GM12878 (cell line): ENCODE measurements at regions not wholly inside any gene's neighbourhood (a gene's known extent, or its start where the extent isn't known, plus 50 kb on each side); places are given as distances from the start of the nearest gene placed in this dataset.

ENCODE experiments used
- ATAC-seq: fragments of 200-7000 bp; cut with Tn5 transposase; 3 replicates; pipeline ENCODE4 v1.9.1; 2020; ENCODE audit warnings: mild to moderate bottlenecking, moderate library complexity
- BruUV-seq: library from RNA; stranded (reverse); fragments of 400-500 nt; replicated peaks from 2 replicates; lab custom pipeline; 2021; lab: Mats Ljungman, UMichigan
- CTCF ChIA-PET: fragments of 300-600 bp; sonication (Branson Sonifier 250); formaldehyde crosslinking; extraction: SDS; loops from one replicate; lab custom pipeline; 2021; ENCODE audit warnings: inconsistent platforms; lab: Yijun Ruan, JAX
- POLR2A ChIA-PET: fragments of 350-600 bp; formaldehyde crosslinking; extraction: SDS; loops from one replicate; lab custom pipeline; 2021; ENCODE audit warnings: inconsistent platforms; lab: Charles Lee
- RAD21 ChIA-PET: fragments of 300-600 bp; sonication (Branson Sonifier 250); formaldehyde crosslinking; loops from one replicate; lab custom pipeline; 2023; ENCODE audit warnings: antibody characterized with exemption; ENCODE audit not compliant: unreplicated experiment; lab: Charles Lee
- SMC1A ChIA-PET: fragments of 300-600 bp; sonication (Branson Sonifier 250); formaldehyde crosslinking; loops from one replicate; lab custom pipeline; 2023; ENCODE audit not compliant: unreplicated experiment, uncharacterized antibody; lab: Charles Lee
- DNase-seq: peaks from one replicate; pipeline ENCODE4 v3.0.0-alpha.2; 2011; ENCODE audit warnings: low read depth, low spot score
- FAIRE-seq: peaks from 3 replicates; lab custom pipeline; 2011; peaks lifted over from hg19 to GRCh38; lab: Jason Lieb, UNC
- H2AFZ ChIP-seq: 2 replicates; pipeline ENCODE4 v1.6.0; 2011; ENCODE audit warnings: low read depth, low read length, control low read depth; ENCODE audit not compliant: control insufficient read depth
- H3K27ac ChIP-seq: 2 replicates; pipeline ENCODE4 v1.5.1; 2011; ENCODE audit warnings: control low read depth; ENCODE audit not compliant: control insufficient read depth, insufficient read depth
- H3K27me3 ChIP-seq, 2 experiments: replicated peaks in 1 of 2; 2 replicates each; pipeline versions ENCODE4 v1.6.0 to v1.6.1; 2011; ENCODE audit warnings: low read length in 1 of 2; ENCODE audit not compliant: control insufficient read depth in 2 of 2, insufficient read depth in 2 of 2
- H3K36me3 ChIP-seq, 2 experiments: 2 replicates each; pipeline ENCODE4 v1.5.1; 2011; ENCODE audit warnings: low read length in 1 of 2; ENCODE audit not compliant: control insufficient read depth in 2 of 2, insufficient read depth in 2 of 2
- H3K4me1 ChIP-seq: 2 replicates; pipeline ENCODE4 v1.6.1; 2011; ENCODE audit warnings: mild to moderate bottlenecking, low read length, moderate library complexity, mixed read lengths; ENCODE audit not compliant: control insufficient read depth, insufficient read depth
- H3K4me2 ChIP-seq: 2 replicates; pipeline ENCODE4 v1.6.0; 2011; ENCODE audit warnings: control low read depth; ENCODE audit not compliant: control insufficient read depth, insufficient read depth
- H3K4me3 ChIP-seq: fragments of 200-600 bp; sonication (generic); 2 replicates; pipeline ENCODE4 v1.5.1; 2016
- H3K79me2 ChIP-seq: 2 replicates; pipeline ENCODE4 v1.6.0; 2011; ENCODE audit warnings: low read length; ENCODE audit not compliant: control insufficient read depth, insufficient read depth
- H3K9ac ChIP-seq: 2 replicates; pipeline ENCODE4 v1.8.0; 2011; ENCODE audit warnings: low read length, control low read depth, mixed read lengths; ENCODE audit not compliant: control insufficient read depth, insufficient read depth
- H3K9me3 ChIP-seq: replicated peaks from 3 replicates; pipeline ENCODE4 v1.5.1; 2011; ENCODE audit warnings: mild to moderate bottlenecking, low read length; ENCODE audit not compliant: control insufficient read depth, insufficient read depth
- H4K20me1 ChIP-seq: 2 replicates; pipeline ENCODE4 v1.6.0; 2011; ENCODE audit not compliant: control insufficient read depth, insufficient read depth
- ATF7 ChIP-seq: fragments of 450-650 bp; IDR thresholded peaks from 2 replicates; pipeline ENCODE4 v1.6.1; 2016; ENCODE audit warnings: low read depth, mild to moderate bottlenecking
- BHLHE40 ChIP-seq, 2 experiments: fragments of 450-650 bp in 1 of 2; IDR thresholded peaks; 2 replicates each; pipeline ENCODE4 v1.6.1; 2011 to 2017; ENCODE audit warnings: low read depth in 2 of 2, borderline replicate concordance in 1 of 2, improper control_type of control experiment in 1 of 2, low read length in 1 of 2, mild to moderate bottlenecking in 1 of 2
- EP300 ChIP-seq, 2 experiments: fragments of 150-350 bp in 1 of 2; IDR thresholded peaks; 2 replicates each; pipeline ENCODE4 v1.6.1; 2011 to 2012; ENCODE audit warnings: low read depth in 2 of 2, low read length in 2 of 2, borderline replicate concordance in 1 of 2, improper control_type of control experiment in 1 of 2, inconsistent platforms in 1 of 2; ENCODE audit not compliant: control insufficient read depth in 1 of 2
- ESRRA ChIP-seq: IDR thresholded peaks from 2 replicates; pipeline ENCODE4 v1.6.1; 2012; ENCODE audit warnings: mild to moderate bottlenecking, low read length, improper control_type of control experiment
- HDAC2 ChIP-seq: fragments of 200-600 bp; sonication (generic); IDR thresholded peaks from 2 replicates; pipeline ENCODE4 v1.6.1; 2017
- HSF1 ChIP-seq: fragments of 150-350 bp; IDR thresholded peaks from 2 replicates; pipeline ENCODE4 v1.6.1; 2014; ENCODE audit warnings: mild to moderate bottlenecking, low read depth, low read length
- IRF3 ChIP-seq: fragments of 450-650 bp; IDR thresholded peaks from 2 replicates; pipeline ENCODE4 v1.6.1; 2014; ENCODE audit warnings: mild to moderate bottlenecking
- LARP7 ChIP-seq: fragments of 450-650 bp; IDR thresholded peaks from 2 replicates; pipeline ENCODE4 v1.6.1; 2017; ENCODE audit warnings: mild to moderate bottlenecking
- MTA3 ChIP-seq: IDR thresholded peaks from 2 replicates; pipeline ENCODE4 v1.6.1; 2012; ENCODE audit warnings: low read length, inconsistent platforms, borderline replicate concordance
- MXI1 ChIP-seq: fragments of 150-350 bp; IDR thresholded peaks from 2 replicates; pipeline ENCODE4 v1.6.1; 2011; ENCODE audit warnings: low read depth, mild to moderate bottlenecking, inconsistent platforms, low read length, improper control_type of control experiment
- NFYB ChIP-seq: IDR thresholded peaks from 2 replicates; pipeline ENCODE4 v1.6.1; 2011; ENCODE audit warnings: low read depth, mild to moderate bottlenecking, low read length, improper control_type of control experiment, moderate library complexity; ENCODE audit not compliant: insufficient read depth
- RFX5 ChIP-seq: IDR thresholded peaks from 2 replicates; pipeline ENCODE4 v1.6.1; 2011; ENCODE audit warnings: low read depth, low read length, improper control_type of control experiment
- SMAD5 ChIP-seq: IDR thresholded peaks from 2 replicates; pipeline ENCODE4 v1.6.1; 2016; ENCODE audit warnings: antibody characterized with exemption, low read depth
- SREBF1 ChIP-seq: IDR thresholded peaks from 2 replicates; pipeline ENCODE4 v1.6.1; 2012; ENCODE audit warnings: mild to moderate bottlenecking, low read length
- STAT3 ChIP-seq: IDR thresholded peaks from 2 replicates; pipeline ENCODE4 v1.6.1; 2011; ENCODE audit warnings: low read depth, low read length, improper control_type of control experiment
- ZBED1 ChIP-seq: IDR thresholded peaks from 2 replicates; pipeline ENCODE4 v1.6.1; 2016; ENCODE audit warnings: borderline replicate concordance
- WGBS: methylation state at CpG from one replicate; pipeline ENCODE4 v1.1.6; 2016; ENCODE audit warnings: low lambda C conversion rate; ENCODE audit not compliant: insufficient replicate concordance, insufficient coverage; ENCODE audit errors: missing lambda C conversion rate; 5-methylcytosine and 5-hydroxymethylcytosine counted together
- in situ Hi-C: fragments of 300-500 bp; cut with MboI; formaldehyde crosslinking; loops from 9 replicates; pipeline ENCODE4 v1.14.3; 2018; ENCODE audit warnings: mixed read lengths
- intact Hi-C: fragments of 100-400 bp; cut with micrococcal nuclease; formaldehyde crosslinking; loops from one replicate; pipeline ENCODE4 v1.14.2; 2022; ENCODE audit not compliant: unreplicated experiment

- no peaks in the 10 kb centered on the region for H3K4me1 ChIP-seq
- no peaks in the 10 kb centered on the region for H3K9me3 ChIP-seq
- ChIA-PET CTCF (no interaction called here), SMC1A (no interaction called here), POLR2A (no interaction called here), RAD21 (no interaction called here)
- TF ChIP-seq MXI1: no peak
- TF ChIP-seq SREBF1: no peak
- no peak for TF ChIP-seq ZBED1
- no peak for TF ChIP-seq NFYB
- no peak for TF ChIP-seq SMAD5
- ATAC-seq: no peak
- in situ Hi-C loops: no loop called here
- H3K9ac ChIP-seq: no peak overlapping the region
- no peaks in the 10 kb centered on the region for H3K36me3 ChIP-seq
- H3K27me3 ChIP-seq: peaks cover 0 to 5% of the 10 kb centered on the region in 2 experiments; a peak in 2 of 4 replicates
- H4K20me1 ChIP-seq: no peaks in the 10 kb centered on the region
- no peak overlapping the region for H3K4me2 ChIP-seq
- intact Hi-C loops: no loop called here
- no peak overlapping the region for H3K27ac ChIP-seq
- BruUV-seq: no TSS peak
- DNase-seq: no peak
- WGBS: 73% methylated on average over 3 of the region's 3 CpGs
- H3K4me3 ChIP-seq: no peak overlapping the region
- H2AFZ ChIP-seq: no peak overlapping the region
- no peaks in the 10 kb centered on the region for H3K79me2 ChIP-seq
- no peak for FAIRE-seq
Observed at GRCh38 chr11:133710241-133710640, 135.1 kb downstream of the SPATA19 start.

GRCh38 chr11:133708547-133709051 is 136.7 kb downstream of the SPATA19 start:
- no peak overlapping the region for H3K27ac ChIP-seq
- in situ Hi-C loops: no loop called here
- ChIA-PET POLR2A (no interaction called here), SMC1A (no interaction called here), RAD21 (no interaction called here), CTCF (no interaction called here)
- H3K79me2 ChIP-seq: no peaks in the 10 kb centered on the region
- no peak overlapping the region for H2AFZ ChIP-seq
- H3K9me3 ChIP-seq: no peaks in the 10 kb centered on the region
- FAIRE-seq: no peak
- H3K36me3 ChIP-seq: no peaks in the 10 kb centered on the region
- no peak for ATAC-seq
- H3K4me2 ChIP-seq: no peak overlapping the region
- H3K9ac ChIP-seq: no peak overlapping the region
- no peaks in the 10 kb centered on the region for H3K4me1 ChIP-seq
- no peak for DNase-seq
- 33% methylated on average over 5 of the region's 5 CpGs for WGBS
- H3K27me3 ChIP-seq: peaks cover 0 to 2% of the 10 kb centered on the region in 2 experiments; a peak in 2 of 4 replicates
- no peak overlapping the region for H3K4me3 ChIP-seq
- H4K20me1 ChIP-seq: no peaks in the 10 kb centered on the region
- BruUV-seq: no TSS peak
- intact Hi-C loops: no loop called here
- TF ChIP-seq RFX5: no peak
- no peak for TF ChIP-seq STAT3
- TF ChIP-seq EP300 (IDR thresholded peaks at IDR 0.05; ENCODE audit: borderline replicate concordance in 1 of 2, control insufficient read depth in 1 of 2, low read depth in 2 of 2, low read length in 2 of 2): no peak
- TF ChIP-seq ESRRA: no peak
- TF ChIP-seq LARP7: no peak
- TF ChIP-seq HSF1: no peak
- TF ChIP-seq MTA3: no peak
- TF ChIP-seq SREBF1: no peak
- TF ChIP-seq BHLHE40 (IDR thresholded peaks at IDR 0.05; ENCODE audit: borderline replicate concordance in 1 of 2, low read depth in 2 of 2, low read length in 1 of 2): no peak
- TF ChIP-seq HDAC2: no peak
- no peak for TF ChIP-seq ATF7
- TF ChIP-seq IRF3: no peak
